HepG2 (cell line): ENCODE measurements at regions not wholly inside any gene's neighbourhood (a gene's known extent, or its start where the extent isn't known, plus 50 kb on each side); places are given as distances from the start of the nearest gene placed in this dataset.

ENCODE experiments used
- ATAC-seq: fragments of 200-7000 bp; cut with Tn5 transposase; 3 replicates; pipeline ENCODE4 v1.9.1; 2020; ENCODE audit warnings: mild to moderate bottlenecking, moderate library complexity
- BruUV-seq: library from RNA; stranded (reverse); fragments of 400-500 nt; replicated peaks from 2 replicates; lab custom pipeline; 2021; lab: Mats Ljungman, UMichigan
- CTCF ChIA-PET: fragments of 300-600 bp; formaldehyde crosslinking; extraction: SDS; loops from one replicate; lab custom pipeline; 2021; ENCODE audit warnings: low total read pairs, inconsistent platforms, low intra/inter-chr PET ratio; lab: Yijun Ruan, JAX
- POLR2A ChIA-PET: fragments of 350-600 bp; sonication (Branson Sonifier 250); formaldehyde crosslinking; loops from one replicate; lab custom pipeline; 2020; ENCODE audit warnings: antibody characterized with exemption, inconsistent platforms; lab: Yijun Ruan, JAX
- DNase-seq: peaks from one replicate; pipeline ENCODE4 v3.0.0-alpha.2; 2015; ENCODE audit warnings: low spot score
- FAIRE-seq: peaks from 3 replicates; lab custom pipeline; 2011; peaks lifted over from hg19 to GRCh38; lab: Jason Lieb, UNC
- H2AFZ ChIP-seq: one replicate; pipeline ENCODE4 v1.6.1; 2011; ENCODE audit warnings: low read length, inconsistent platforms
- H3K27ac ChIP-seq: fragments of 300-600 bp; 3 replicates; pipeline ENCODE4 v1.8.0; 2011; ENCODE audit warnings: mixed run types, mild to moderate bottlenecking, mixed read lengths, low read length, inconsistent platforms; ENCODE audit not compliant: insufficient read depth; ENCODE audit errors: extremely low read length
- H3K27me3 ChIP-seq, 2 experiments: fragments of 200-600 bp in 1 of 2; 2 replicates in 1 of 2; 3 replicates in 1 of 2; pipeline versions ENCODE4 v1.6.0 to v1.8.0; 2011; ENCODE audit warnings: low read length in 2 of 2, mild to moderate bottlenecking in 2 of 2, moderate library complexity in 2 of 2, inconsistent platforms in 1 of 2; ENCODE audit not compliant: insufficient read depth in 2 of 2, control insufficient read depth in 1 of 2
- H3K36me3 ChIP-seq, 2 experiments: fragments of 200-600 bp in 1 of 2; replicated peaks in 1 of 2; 2 replicates in 1 of 2; 3 replicates in 1 of 2; pipeline versions ENCODE4 v1.5.1 to v1.8.0; 2011; ENCODE audit warnings: low read length in 2 of 2, inconsistent platforms in 1 of 2; ENCODE audit not compliant: insufficient read depth in 2 of 2, control insufficient read depth in 1 of 2
- H3K4me1 ChIP-seq: 2 replicates; pipeline ENCODE4 v1.5.1; 2012; ENCODE audit warnings: low read length, inconsistent platforms; ENCODE audit not compliant: insufficient read depth
- H3K4me2 ChIP-seq: 2 replicates; pipeline ENCODE4 v1.6.0; 2011; ENCODE audit warnings: low read depth, low read length, inconsistent platforms
- H3K4me3 ChIP-seq, 3 experiments: fragments of 200-600 bp in 1 of 3; sonication (generic), shearing (Covaris generic) in 1 of 3; replicated peaks in 1 of 3; 2 replicates each; pipeline ENCODE4 v1.5.1; 2011 to 2016; ENCODE audit warnings: low read length in 3 of 3, inconsistent platforms in 2 of 3, low read depth in 2 of 3, mild to moderate bottlenecking in 2 of 3, control low read depth in 1 of 3, mixed read lengths in 1 of 3; ENCODE audit not compliant: insufficient read depth in 1 of 3
- H3K79me2 ChIP-seq: one replicate; pipeline ENCODE4 v1.6.1; 2011; ENCODE audit warnings: low read length, inconsistent platforms; ENCODE audit not compliant: insufficient read depth
- H3K9ac ChIP-seq: 2 replicates; pipeline ENCODE4 v1.6.0; 2011; ENCODE audit warnings: mild to moderate bottlenecking, low read depth, low read length, inconsistent platforms; ENCODE audit not compliant: insufficient read depth
- H3K9me3 ChIP-seq: 2 replicates; pipeline ENCODE4 v1.5.1; 2012; ENCODE audit warnings: mild to moderate bottlenecking, low read length
- H4K20me1 ChIP-seq: 2 replicates; pipeline ENCODE4 v1.6.0; 2011; ENCODE audit warnings: inconsistent platforms, mild to moderate bottlenecking, low read length, moderate library complexity; ENCODE audit not compliant: insufficient read depth
- ARID5B ChIP-seq: IDR thresholded peaks from 2 replicates; pipeline ENCODE4 v1.4.0; 2020; ENCODE audit warnings: mild to moderate bottlenecking, missing genetic modification reagents
- EED ChIP-seq: sonication (generic); formaldehyde crosslinking; IDR thresholded peaks from 2 replicates; pipeline ENCODE4 v1.5.0; 2020; ENCODE audit warnings: mild to moderate bottlenecking, missing genetic modification reagents
- MBNL3 ChIP-seq: fragments of 250-450 bp; sonication (Bioruptor Pico); conservative IDR thresholded peaks from 2 replicates; pipeline ENCODE4 v1.8.0; 2022; ENCODE audit warnings: mild to moderate bottlenecking, inconsistent platforms
- NFIC ChIP-seq: IDR thresholded peaks from 2 replicates; pipeline ENCODE4 v1.6.1; 2012; ENCODE audit warnings: mild to moderate bottlenecking, low read length, inconsistent platforms
- PCBP2 ChIP-seq: fragments of 200-400 bp; formaldehyde crosslinking; optimal IDR thresholded peaks from 2 replicates; pipeline ENCODE3; 2018; ENCODE audit warnings: low read length, low read depth; ENCODE audit not compliant: poor library complexity, severe bottlenecking
- PHF20 ChIP-seq: sonication (generic); formaldehyde crosslinking; IDR thresholded peaks from 2 replicates; pipeline ENCODE4 v1.5.0; 2020; ENCODE audit warnings: mild to moderate bottlenecking, missing genetic modification reagents
- RAD51 ChIP-seq: fragments of 450-650 bp; IDR thresholded peaks from 2 replicates; pipeline ENCODE4 v1.6.1; 2016; ENCODE audit warnings: borderline replicate concordance
- SP4 ChIP-seq: sonication (generic); formaldehyde crosslinking; IDR thresholded peaks from 2 replicates; pipeline ENCODE4 v1.8.1; 2023; ENCODE audit warnings: mild to moderate bottlenecking, missing genetic modification reagents
- ZFP37 ChIP-seq: sonication (generic); formaldehyde crosslinking; IDR thresholded peaks from 2 replicates; pipeline ENCODE4 v1.4.0; 2020; ENCODE audit warnings: missing genetic modification reagents, borderline replicate concordance
- ZNF468 ChIP-seq: sonication (generic); formaldehyde crosslinking; IDR thresholded peaks from 2 replicates; pipeline ENCODE4 v1.8.0; 2022; ENCODE audit warnings: mild to moderate bottlenecking, moderate library complexity, missing genetic modification reagents
- WGBS: methylation state at CpG from one replicate; pipeline ENCODE4 v1.1.6; 2017; ENCODE audit warnings: low lambda C conversion rate; 5-methylcytosine and 5-hydroxymethylcytosine counted together
- in situ Hi-C: cut with HindIII; loops from 2 replicates; pipeline ENCODE4 v1.10.0; 2017; ENCODE audit warnings: low pct_unique_long_range_greater_than_20kb; ENCODE audit not compliant: extremely low pct_ligation_motif_present
- intact Hi-C: fragments of 100-400 bp; cut with micrococcal nuclease; formaldehyde crosslinking; loops from one replicate; pipeline ENCODE4 v1.10.0; 2022; ENCODE audit not compliant: unreplicated experiment

- no peak overlapping the region for H3K4me2 ChIP-seq
- no peak for DNase-seq
- H3K27ac ChIP-seq = no peak overlapping the region
- H3K4me1 ChIP-seq = no peaks in the 10 kb centered on the region
- intact Hi-C loops = no loop called here
- ChIA-PET POLR2A (no interaction called here), CTCF (no interaction called here)
- H3K36me3 ChIP-seq = no peaks in the 10 kb centered on the region
- H3K4me3 ChIP-seq = no peak overlapping the region
- no peaks in the 10 kb centered on the region for H3K79me2 ChIP-seq
- in situ Hi-C loops = no loop called here
- H3K9me3 ChIP-seq = no peaks in the 10 kb centered on the region
- no peaks in the 10 kb centered on the region for H3K27me3 ChIP-seq
- H2AFZ ChIP-seq = no peak overlapping the region
- 2% methylated on average over 3 of the region's 3 CpGs for WGBS
- no peaks in the 10 kb centered on the region for H4K20me1 ChIP-seq
- TF ChIP-seq ARID5B (CRISPR knock-in tag) = no peak
- no peak for TF ChIP-seq MBNL3
- TF ChIP-seq PCBP2 = no peak
- no peak for TF ChIP-seq EED (CRISPR knock-in tag)
- no peak for TF ChIP-seq PHF20 (CRISPR knock-in tag)
- TF ChIP-seq RAD51 = no peak
- no peak for TF ChIP-seq NFIC
- TF ChIP-seq ZFP37 (CRISPR knock-in tag) = no peak
- TF ChIP-seq ZNF468 = no peak
- no peak for TF ChIP-seq SP4
- no TSS peak for BruUV-seq
- no peak for ATAC-seq
- FAIRE-seq = no peak
- H3K9ac ChIP-seq = no peak overlapping the region
These were observed 204.9 kb upstream of the SAMSN1 start for GRCh38 chr21:14751011-14751410.
